CD1c-positive myeloid dendritic cell (primary cell): ENCODE measurements at regions not wholly inside any gene's neighbourhood (a gene's known extent, or its start where the extent isn't known, plus 50 kb on each side); places are given as distances from the start of the nearest gene placed in this dataset.

Experiments
- DNase-seq: peaks from one replicate; pipeline ENCODE4 v3.0.0-alpha.2; 2016; ENCODE audit errors: extremely low spot score

- DNase-seq, result no peak
Measured at GRCh38 chr11:28619846-28620540, 511.8 kb downstream of the METTL15 start.

DNA sequence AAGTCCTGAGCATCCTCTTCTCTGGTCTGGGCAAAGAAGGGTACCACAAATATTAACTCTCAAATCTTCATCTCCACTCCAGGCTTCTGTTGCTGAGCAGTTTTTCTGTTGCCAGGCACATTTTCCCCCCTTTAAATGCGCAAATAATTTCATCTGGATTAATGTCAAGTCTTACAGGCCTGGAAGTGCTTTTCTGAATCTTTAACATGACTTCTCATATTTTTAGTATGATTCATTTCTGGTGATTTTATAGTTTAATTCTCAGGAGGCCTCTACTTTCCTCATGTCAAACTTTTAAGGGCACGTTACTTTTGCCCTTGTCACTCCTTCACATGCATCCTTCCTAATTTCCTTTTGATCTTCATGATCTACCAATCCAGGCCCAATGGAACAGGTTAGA, 510.2 kb downstream of the METTL15 start:
- no peak for DNase-seq

DNA sequence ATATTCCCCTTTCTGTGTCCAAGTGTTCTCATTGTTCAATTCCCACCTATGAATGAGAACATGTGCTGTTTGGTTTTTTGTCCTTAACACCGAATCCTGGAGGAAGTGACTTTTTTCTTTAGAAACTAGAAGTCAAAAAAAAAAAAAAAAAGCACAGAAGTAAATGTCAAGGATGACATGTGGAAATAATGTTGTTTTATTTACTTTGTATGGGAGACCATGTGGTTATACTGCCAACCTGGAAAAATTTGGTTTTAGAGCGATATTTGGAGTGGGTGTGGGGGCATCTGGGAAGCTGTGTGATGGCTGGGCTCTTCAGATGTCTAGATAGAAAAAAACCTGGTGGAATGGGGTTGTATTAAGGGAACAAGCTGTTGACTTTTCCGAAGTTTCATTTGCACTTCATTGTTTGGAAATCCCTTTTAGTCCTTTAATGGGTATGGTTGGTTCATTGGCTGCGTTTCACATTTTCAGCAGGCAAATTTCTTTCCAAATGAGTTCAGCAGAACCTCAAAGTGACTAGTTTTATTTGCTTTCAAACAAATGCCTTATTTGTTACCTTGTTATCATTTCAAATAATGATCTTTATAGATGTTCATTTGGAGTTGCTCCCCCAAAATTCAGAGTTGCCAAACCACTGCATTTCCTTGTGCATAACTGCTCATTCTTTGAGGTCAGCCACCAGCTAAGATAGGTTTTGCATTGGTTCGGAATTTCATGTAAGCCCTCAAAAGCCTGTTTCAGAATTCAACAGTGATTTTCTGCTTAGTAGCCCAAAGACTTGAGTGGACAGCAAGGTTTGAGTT, 508.2 kb downstream of the METTL15 start:
- DNase-seq, result no peak

DNA sequence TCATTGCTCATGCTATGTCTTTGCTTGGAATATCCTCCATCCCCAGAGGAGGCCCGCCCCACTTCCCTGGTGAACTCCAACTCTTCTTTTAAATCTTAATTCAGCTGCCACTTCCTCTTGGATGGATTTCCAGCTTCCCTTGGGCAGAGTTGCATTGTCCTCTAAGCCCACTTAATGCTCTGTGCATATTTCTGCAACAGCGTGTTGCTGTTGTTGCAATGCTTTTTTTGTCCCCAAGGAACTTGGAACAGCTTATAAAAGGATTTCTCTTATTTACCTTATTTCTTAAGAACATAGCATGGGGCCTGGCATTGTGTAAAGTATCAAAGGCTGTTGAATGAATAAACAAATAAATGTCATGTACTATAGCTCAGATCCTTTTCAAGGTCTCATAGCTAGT, 507.4 kb downstream of the METTL15 start:
- no peak for DNase-seq

GRCh38 chr11:28606930-28607329, 498.7 kb downstream of the METTL15 start:
- DNase-seq, result no peak

- DNase-seq, result no peak
Measured at GRCh38 chr11:28599656-28600055, 491.5 kb downstream of the METTL15 start.

- no peak for DNase-seq
Measured at GRCh38 chr11:28598531-28598930, 490.3 kb downstream of the METTL15 start.

DNA sequence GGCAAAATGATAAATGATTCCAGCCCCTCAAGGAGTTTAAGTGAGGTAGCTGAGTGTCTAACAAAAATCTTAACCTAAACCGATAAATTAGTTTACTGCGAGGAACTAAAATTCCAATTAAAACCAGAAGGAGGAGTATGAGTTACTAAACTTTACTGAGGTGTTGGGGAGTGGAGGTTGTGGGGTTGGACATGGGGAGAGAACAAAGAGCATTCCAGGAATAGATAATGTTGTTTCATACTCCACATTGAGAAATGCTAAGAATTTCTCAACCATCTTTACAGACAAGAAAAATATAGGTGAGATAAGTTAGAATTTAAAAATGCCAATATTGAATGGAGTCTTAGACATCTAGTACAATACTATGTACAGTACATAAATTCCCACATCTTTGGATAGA, 488.6 kb downstream of the METTL15 start:
- DNase-seq, result no peak

DNA sequence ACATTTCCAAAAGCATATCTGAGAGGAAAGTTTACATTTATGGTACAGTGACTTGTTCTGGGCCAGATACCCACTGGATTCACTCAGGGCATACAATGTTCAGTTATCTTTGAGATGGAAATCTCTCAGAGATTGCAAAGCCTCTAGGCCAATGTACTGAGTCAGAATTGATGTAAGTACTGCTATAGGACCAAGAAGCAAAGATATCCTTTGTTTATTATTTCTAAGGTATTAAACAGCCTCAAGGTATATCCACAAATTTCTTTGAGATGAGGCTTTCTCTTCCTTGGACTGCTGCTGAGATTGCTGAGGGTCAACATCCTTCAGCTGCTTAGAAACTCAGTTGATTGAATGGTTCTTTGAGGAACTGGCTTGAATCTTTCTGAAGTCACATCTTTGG, 484.0 kb downstream of the METTL15 start:
- no peak for DNase-seq

DNA sequence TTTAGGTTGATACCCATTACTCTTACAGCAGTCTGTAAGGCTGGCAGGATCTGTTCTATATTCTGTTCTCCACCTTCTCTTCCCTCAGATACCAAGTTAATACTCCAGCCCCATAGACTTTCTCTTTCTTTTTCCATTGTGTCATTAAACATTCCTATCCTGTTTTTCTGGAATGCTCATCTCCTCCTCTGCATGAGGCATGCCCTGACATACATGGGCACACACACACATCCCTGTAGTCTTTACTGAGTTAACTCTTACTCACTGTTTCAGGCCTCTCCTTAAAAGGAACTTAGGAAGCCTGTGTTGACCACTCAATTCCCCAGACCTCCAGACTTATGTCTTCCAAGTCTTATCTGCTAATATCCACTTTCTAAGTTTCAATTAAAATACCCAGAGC, 476.8 kb downstream of the METTL15 start:
- DNase-seq, result no peak

DNA sequence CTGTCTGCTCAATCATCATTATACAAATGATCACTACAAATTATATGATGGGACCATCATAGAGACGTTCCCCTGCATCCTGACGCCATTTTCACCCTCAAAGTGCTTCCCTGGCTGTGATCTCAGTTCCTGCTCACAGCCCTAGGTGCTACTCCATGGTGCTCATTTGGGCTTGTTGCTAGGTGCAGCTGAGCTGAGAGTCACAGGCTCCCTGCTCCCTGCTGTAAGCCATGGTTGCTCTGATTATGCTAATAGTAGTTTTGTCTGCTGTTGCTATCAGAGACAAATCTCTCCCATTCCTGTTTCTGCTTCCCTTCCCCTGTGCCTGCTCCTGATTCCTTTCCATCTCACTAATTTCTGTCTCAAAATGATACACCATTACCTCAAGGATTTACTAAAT, 474.3 kb downstream of the METTL15 start:
- DNase-seq, result no peak

DNA sequence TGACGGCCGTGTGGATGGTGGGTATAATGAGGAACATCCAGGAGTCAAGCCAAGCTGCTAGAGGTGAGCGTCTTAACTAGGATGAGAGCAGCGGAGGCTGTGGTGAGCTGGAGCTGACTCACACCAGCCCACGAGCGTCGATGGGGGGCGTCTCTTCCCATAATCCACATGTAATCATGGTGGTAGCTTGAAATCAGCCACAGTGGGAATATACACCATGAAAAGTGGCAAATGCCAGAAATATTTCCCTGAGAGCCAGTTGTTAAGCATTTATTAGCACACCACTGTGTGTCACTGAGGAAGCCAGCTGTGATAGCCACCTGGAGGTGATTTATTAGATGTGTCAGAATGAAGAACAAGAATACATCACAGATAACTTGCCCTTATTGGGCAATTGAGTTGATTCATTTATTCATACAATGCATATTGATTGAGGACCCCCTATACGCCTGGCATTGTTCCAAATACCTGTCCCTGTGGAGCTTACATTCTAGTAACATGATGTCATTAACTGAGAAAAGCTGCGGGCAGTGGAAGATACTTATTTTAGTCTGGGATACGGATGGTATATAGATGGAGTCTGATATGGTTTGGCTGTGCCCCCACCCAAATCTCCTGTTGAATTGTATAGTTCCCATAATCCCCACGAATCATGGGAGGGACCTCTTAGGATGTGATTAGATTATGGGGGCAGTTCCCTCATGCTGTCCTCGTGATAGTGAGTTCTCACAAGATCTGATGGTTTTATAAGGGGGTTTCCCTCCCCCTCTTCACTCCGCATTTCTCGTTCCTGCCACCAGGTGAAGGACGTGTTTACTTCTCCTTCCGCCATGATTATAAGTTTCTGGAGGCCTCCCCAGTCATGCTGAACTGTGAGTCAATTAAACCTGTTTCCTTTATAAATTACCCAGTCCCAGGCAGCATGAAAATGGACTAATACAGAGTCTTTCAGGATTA, 473.4 kb downstream of the METTL15 start:
- DNase-seq, result no peak

- DNase-seq, result no peak
Measured at GRCh38 chr11:28571371-28571770, 463.2 kb downstream of the METTL15 start.

DNA sequence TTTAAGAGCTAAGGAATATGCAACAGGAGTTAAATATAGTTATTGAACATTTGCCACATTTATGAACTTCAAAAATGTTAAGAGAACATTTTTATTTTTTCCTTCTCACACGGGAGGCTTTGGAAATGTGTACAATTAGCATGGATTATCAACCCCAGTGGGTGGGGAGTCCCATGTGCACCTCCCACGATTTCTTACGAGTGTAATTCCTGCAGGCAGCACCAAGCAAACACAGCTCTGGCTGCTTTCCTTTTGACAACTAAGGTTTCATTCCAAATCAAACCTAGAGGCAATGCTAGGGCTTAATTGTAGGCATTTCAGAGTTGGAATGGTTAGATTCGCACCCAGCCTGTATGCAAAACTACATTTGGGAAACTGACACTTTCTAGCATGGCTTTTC, 460.9 kb downstream of the METTL15 start:
- no peak for DNase-seq

- DNase-seq, result no peak
Measured at GRCh38 chr11:28566339-28567089, 458.3 kb downstream of the METTL15 start.

DNA sequence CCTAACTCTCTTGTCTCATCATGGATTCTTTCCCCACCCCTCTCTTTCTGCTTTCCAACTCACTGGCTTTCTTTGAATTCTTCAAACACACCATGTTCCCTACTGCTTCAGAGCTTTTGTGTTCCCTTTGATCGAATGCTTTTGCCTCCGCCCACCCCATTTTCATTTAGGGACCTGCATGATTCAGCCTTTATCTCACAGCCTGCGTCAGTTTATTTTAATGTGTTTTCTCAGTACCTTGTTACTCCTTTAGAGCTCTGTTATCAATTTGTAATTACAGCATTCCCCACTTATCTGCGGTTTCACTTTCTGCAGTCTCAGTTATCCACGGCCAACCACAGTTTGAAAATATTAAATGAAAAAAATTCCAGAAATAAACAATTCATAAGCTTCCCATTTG, 451.3 kb downstream of the METTL15 start:
- DNase-seq, result no peak

DNA sequence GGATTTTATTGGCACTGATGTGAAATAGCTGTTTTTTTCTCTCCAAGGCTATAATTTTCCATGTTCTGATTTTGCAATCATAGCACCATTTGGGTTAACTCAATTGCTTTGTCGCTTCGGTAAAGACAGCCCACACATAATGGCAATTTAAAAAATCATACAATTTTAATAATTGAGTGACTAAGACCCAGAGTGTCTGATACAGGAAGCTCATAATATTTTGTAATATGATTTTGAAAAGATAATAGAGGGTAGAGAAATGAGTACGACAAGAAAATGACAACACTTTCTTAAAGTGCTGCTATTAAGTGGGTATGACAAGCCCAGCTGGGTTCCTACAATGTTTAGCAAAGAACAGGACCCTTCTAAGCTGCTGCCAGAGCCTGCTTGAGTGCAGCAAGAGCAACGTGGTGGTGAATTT, 439.1 kb downstream of the METTL15 start:
- DNase-seq, result no peak

DNA sequence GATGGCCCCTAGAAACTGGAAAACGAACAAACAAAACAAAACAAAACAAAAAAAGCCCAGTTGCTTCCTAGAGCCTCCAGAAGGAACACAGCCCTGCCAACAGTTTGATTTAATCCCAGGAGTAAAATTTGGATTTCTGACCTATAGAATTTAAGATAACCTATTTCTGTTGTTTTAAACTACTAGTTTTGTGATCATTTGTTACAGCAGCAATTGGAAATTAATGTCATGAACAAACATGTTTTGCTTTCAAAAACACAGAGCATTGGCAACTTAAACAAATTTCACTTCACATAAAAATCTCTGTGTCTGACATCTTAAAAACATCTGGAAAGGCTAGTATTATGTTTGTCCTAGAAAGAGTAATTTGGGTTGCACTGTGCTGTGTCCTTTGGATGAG, 437.3 kb downstream of the METTL15 start:
- no peak for DNase-seq

- no peak for DNase-seq
Measured at GRCh38 chr11:28542561-28542960, 434.4 kb downstream of the METTL15 start.

- no peak for DNase-seq
Measured at GRCh38 chr11:28539239-28540030, 431.2 kb downstream of the METTL15 start.

DNA sequence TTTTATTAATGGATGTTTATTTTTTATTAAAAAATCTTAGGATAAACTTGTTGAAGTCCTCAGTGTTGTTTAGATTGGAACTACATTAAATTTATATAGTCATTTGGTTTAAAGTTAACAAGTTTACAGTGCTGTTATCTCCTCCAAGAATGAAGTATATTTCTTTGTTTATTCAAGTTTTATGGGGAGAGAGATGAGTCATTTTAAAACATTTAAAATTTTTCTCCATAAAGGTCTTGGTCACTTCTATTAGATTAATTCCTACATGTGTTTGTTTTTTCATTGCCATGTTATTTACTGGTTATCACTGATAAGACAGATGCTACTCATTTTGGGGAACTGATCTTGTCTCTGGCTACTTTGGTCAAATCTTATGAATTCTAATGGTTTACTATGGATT, 429.6 kb downstream of the METTL15 start:
- DNase-seq, result no peak
